Fibroblast of lung (primary cell): ENCODE measurements at regions not wholly inside any gene's neighbourhood (a gene's known extent, or its start where the extent isn't known, plus 50 kb on each side); places are given as distances from the start of the nearest gene placed in this dataset.

Source experiments
- EZH2 ChIP-seq: IDR thresholded peaks from 2 replicates; pipeline ENCODE4 v1.5.1; 2012; ENCODE audit warnings: low read length, control low read depth, mild to moderate bottlenecking; ENCODE audit errors: missing control alignments
- TF ChIP-seq, protein P1 (sequence below), 2 donors: IDR thresholded peaks in 1 of 2; conservative IDR thresholded peaks in 1 of 2; 1 replicate in 1 of 2; 2 replicates in 1 of 2; pipeline ENCODE4 v1.5.1; 2011 to 2012; ENCODE audit warnings: low read length in 2 of 2, control low read depth in 1 of 2, inconsistent platforms in 1 of 2, low read depth in 1 of 2, mild to moderate bottlenecking in 1 of 2

DNA sequence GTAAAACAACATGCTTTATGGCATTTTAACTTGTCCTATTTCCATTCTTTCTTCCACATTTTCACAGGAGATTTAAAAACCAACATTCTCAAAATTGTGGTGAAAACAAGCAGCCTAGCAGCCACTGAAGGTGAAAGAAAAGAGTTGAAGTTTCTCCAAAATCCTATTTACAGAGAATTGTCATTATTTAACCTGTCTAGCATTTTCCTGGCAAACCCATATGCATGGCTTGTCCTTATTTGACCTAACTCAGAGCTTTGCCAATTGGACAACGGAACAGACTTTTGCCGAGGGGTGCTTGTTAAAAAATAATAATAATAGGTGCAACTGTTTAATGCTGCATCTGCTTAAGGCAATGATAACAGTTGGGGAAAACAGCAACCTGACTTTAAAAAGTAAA, 80.4 kb upstream of the PCSK5 start:
- TF ChIP-seq, protein P1, sequence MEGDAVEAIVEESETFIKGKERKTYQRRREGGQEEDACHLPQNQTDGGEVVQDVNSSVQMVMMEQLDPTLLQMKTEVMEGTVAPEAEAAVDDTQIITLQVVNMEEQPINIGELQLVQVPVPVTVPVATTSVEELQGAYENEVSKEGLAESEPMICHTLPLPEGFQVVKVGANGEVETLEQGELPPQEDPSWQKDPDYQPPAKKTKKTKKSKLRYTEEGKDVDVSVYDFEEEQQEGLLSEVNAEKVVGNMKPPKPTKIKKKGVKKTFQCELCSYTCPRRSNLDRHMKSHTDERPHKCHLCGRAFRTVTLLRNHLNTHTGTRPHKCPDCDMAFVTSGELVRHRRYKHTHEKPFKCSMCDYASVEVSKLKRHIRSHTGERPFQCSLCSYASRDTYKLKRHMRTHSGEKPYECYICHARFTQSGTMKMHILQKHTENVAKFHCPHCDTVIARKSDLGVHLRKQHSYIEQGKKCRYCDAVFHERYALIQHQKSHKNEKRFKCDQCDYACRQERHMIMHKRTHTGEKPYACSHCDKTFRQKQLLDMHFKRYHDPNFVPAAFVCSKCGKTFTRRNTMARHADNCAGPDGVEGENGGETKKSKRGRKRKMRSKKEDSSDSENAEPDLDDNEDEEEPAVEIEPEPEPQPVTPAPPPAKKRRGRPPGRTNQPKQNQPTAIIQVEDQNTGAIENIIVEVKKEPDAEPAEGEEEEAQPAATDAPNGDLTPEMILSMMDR (conservative IDR thresholded peaks at IDR 0.05 in 1 of 2, IDR thresholded peaks at IDR 0.05 in 1 of 2; ENCODE audit: low read depth in 1 of 2, low read length in 2 of 2): no peak
- TF ChIP-seq EZH2: no peak
